ENCODE measurements at regions not wholly inside any gene's neighbourhood (a gene's known extent, or its start where the extent isn't known, plus 50 kb on each side); places are given as distances from the start of the nearest gene placed in this dataset.

- DNase-seq (ENCODE audit: extremely low read depth, low read depth) = no peak
Measured at GRCh38 chr18:70494524-70494923, 205.7 kb downstream of the SOCS6 start.

GRCh38 chr18:70493461-70493860, 204.6 kb downstream of the SOCS6 start:
- no peak for DNase-seq (ENCODE audit: extremely low read depth, low read depth)

- peak; percentile 57 for DNase-seq (ENCODE audit: extremely low read depth, low read depth)
Measured at GRCh38 chr18:70491734-70492348, 203.0 kb downstream of the SOCS6 start.

GRCh38 chr18:70489986-70490933, 201.4 kb downstream of the SOCS6 start:
- DNase-seq (ENCODE audit: extremely low read depth, low read depth) = peak; percentile 50

GRCh38 chr18:70489571-70489970, 200.7 kb downstream of the SOCS6 start:
- DNase-seq (ENCODE audit: extremely low read depth, low read depth) = no peak

GRCh38 chr18:70469916-70470315, 181.1 kb downstream of the SOCS6 start:
- DNase-seq (ENCODE audit: extremely low read depth, low read depth) = no peak

- DNase-seq (ENCODE audit: extremely low read depth, low read depth) = no peak
Measured at GRCh38 chr18:70468861-70469547, 180.2 kb downstream of the SOCS6 start.

GRCh38 chr18:70464343-70465114, 175.7 kb downstream of the SOCS6 start:
- DNase-seq (ENCODE audit: extremely low read depth, low read depth) = peak; percentile 54

- no peak for DNase-seq (ENCODE audit: extremely low read depth, low read depth)
Measured at GRCh38 chr18:70463085-70463484, 174.2 kb downstream of the SOCS6 start.

GRCh38 chr18:70462078-70462439, 173.2 kb downstream of the SOCS6 start:
- DNase-seq (ENCODE audit: extremely low read depth, low read depth) = no peak

GRCh38 chr18:70461323-70462077, 172.7 kb downstream of the SOCS6 start:
- no peak for DNase-seq (ENCODE audit: extremely low read depth, low read depth)

- no peak for DNase-seq (ENCODE audit: extremely low read depth, low read depth)
Measured at GRCh38 chr18:70459731-70460130, 170.9 kb downstream of the SOCS6 start.

GRCh38 chr18:70459251-70459650, 170.4 kb downstream of the SOCS6 start:
- DNase-seq (ENCODE audit: extremely low read depth, low read depth) = no peak

- DNase-seq (ENCODE audit: extremely low read depth, low read depth) = no peak
Measured at GRCh38 chr18:70457788-70458187, 168.9 kb downstream of the SOCS6 start.

- no peak for DNase-seq (ENCODE audit: extremely low read depth, low read depth)
Measured at GRCh38 chr18:70457223-70457622, 168.4 kb downstream of the SOCS6 start.

GRCh38 chr18:70456376-70456775, 167.5 kb downstream of the SOCS6 start:
- no peak for DNase-seq (ENCODE audit: extremely low read depth, low read depth)

- DNase-seq (ENCODE audit: extremely low read depth, low read depth) = no peak
Measured at GRCh38 chr18:70455731-70456130, 166.9 kb downstream of the SOCS6 start.

GRCh38 chr18:70454704-70455322, 166.0 kb downstream of the SOCS6 start:
- DNase-seq (ENCODE audit: extremely low read depth, low read depth) = peak; percentile 50

GRCh38 chr18:70453058-70453775, 164.4 kb downstream of the SOCS6 start:
- no peak for DNase-seq (ENCODE audit: extremely low read depth, low read depth)
